SK-N-MC (cell line): ENCODE measurements at regions not wholly inside any gene's neighbourhood (a gene's known extent, or its start where the extent isn't known, plus 50 kb on each side); places are given as distances from the start of the nearest gene placed in this dataset.
A peak's percentile ranks its signal among the peaks of the same experiment; 100 is the strongest.
"Not testable (repeated sequence)": the region's sequence is repeated elsewhere in the genome, so short reads cannot be mapped to it uniquely, and the experiment has no call there.

Experiments
- DNase-seq: peaks from one replicate; pipeline ENCODE4 v3.0.0-alpha.2; 2011; ENCODE audit warnings: low read depth, low spot score
- H3K27ac ChIP-seq: fragments of 200-600 bp; sonication (generic); 2 replicates; pipeline ENCODE4 v1.5.1; 2016; ENCODE audit warnings: mixed run types
- H3K36me3 ChIP-seq: fragments of 200-600 bp; sonication (generic); 2 replicates; pipeline ENCODE4 v1.6.1; 2017; ENCODE audit warnings: antibody characterized with exemption, low read length, mixed read lengths; ENCODE audit not compliant: insufficient read depth
- H3K4me3 ChIP-seq: fragments of 200-600 bp; sonication (generic); 2 replicates; pipeline ENCODE4 v1.5.1; 2016
- H3K9ac ChIP-seq: fragments of 200-600 bp; sonication (generic); 2 replicates; pipeline ENCODE4 v1.8.0; 2017; ENCODE audit warnings: mixed run types, mixed read lengths; ENCODE audit not compliant: insufficient read length
- H3K9me3 ChIP-seq: fragments of 200-600 bp; sonication (generic); 2 replicates; pipeline ENCODE4 v1.6.1; 2017; ENCODE audit warnings: low read depth, mild to moderate bottlenecking, antibody characterized with exemption, low read length, moderate library complexity, mixed read lengths
- EZH2 ChIP-seq: fragments of 200-600 bp; sonication (generic); IDR thresholded peaks from one replicate; pipeline ENCODE4 v1.6.1; 2017; ENCODE audit warnings: antibody characterized with exemption
- FOXP2 ChIP-seq: optimal IDR thresholded peaks from 2 replicates; pipeline ENCODE3; 2011; ENCODE audit warnings: mild to moderate bottlenecking, moderate library complexity; ENCODE audit not compliant: insufficient read depth; ENCODE audit errors: extremely low read length, control extremely low read depth
- POLR2AphosphoS5 ChIP-seq: IDR thresholded peaks from 2 replicates; pipeline ENCODE4 v1.6.1; 2012; ENCODE audit warnings: mild to moderate bottlenecking, low read depth, low read length, borderline replicate concordance

DNA sequence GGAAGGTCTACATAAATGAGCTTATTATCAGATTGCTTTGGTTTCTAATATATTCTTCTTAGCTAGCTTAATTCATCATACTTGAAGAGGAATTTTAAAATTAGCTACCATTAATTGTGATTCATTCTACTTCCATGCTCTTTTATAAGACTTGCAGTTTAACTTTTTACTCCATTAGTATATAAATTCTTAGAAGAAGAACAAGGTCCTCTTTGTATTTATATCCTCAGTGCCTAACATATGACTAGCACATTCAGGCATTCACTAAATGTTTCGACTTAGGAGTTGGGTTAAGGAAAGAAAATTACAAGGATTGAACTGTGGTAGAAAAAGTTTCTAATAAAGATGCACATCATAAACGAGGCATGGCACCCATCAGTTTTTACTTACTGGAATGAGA, 1135.5 kb downstream of the JRKL start:
- no peaks in the 10 kb centered on the region for H3K9me3 ChIP-seq
- H3K4me3 ChIP-seq = no peak overlapping the region
- no peaks in the 10 kb centered on the region for H3K36me3 ChIP-seq
- DNase-seq = no peak
- no peak overlapping the region for H3K9ac ChIP-seq
- H3K27ac ChIP-seq = no peak overlapping the region
- TF ChIP-seq POLR2AphosphoS5 (no peak), EZH2 (no peak), FOXP2 (no peak)

DNA sequence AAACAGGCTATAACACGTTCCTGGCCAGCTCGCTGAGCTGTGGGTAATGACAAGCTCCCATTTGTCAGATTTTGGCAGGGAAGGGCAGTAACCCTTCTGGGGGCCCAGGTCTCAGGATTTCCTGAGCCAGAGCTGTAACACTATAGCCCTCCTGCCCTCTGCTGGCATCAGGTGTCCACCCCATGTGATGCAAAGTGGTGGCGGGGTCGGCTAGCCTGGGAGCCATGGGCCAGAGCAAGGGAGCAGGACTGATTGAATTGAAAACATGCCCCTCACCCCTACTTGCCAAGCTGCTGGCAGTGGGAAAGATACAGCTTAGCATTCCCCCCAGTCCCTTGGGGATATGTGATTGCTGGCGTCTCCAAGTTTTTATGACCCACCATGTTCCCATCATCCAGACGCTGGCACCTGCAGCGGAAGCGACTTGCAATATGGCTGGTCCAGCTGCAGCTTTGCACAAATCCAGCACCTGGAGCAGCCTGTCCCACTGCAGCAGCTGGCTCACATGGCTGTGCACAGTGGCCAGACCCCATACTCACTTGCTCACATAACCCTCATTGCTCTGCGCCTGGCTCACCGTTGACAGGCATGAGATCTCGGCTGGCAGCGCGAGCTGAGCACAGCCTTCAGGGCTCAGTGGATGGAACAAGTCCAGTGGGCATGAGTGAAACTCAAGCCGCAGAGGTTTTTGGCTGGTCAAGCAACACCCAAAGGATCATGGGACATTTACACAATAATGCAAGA, 1147.8 kb downstream of the JRKL start:
- Histone ChIP-seq H3K36me3 (no peaks in the 10 kb centered on the region), H3K9ac (no peak overlapping the region), H3K27ac (no peak overlapping the region), H3K4me3 (no peak overlapping the region), H3K9me3 (no peaks in the 10 kb centered on the region)
- TF ChIP-seq FOXP2 (no peak), POLR2AphosphoS5 (no peak), EZH2 (no peak)
- no peak for DNase-seq

DNA sequence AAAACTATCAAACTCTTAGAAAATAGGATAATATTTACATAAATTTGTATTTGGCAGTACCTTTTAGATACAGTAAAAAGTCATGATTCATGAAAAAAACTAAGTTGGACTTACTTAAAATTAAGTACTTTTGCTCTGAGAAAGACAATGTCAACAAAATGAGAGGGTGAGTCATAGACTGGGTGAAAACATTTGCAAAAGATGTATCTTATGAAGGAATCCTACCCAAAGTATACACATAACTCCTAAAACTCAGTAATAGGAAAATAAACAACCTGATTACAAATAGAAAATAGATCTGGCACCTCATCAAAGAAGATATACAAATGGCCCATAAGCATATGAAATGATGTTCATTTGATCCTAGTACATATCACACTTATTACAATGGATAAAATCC, 1154.6 kb downstream of the JRKL start:
- no peak for DNase-seq
- Histone ChIP-seq H3K9me3 (no peaks in the 10 kb centered on the region), H3K36me3 (no peaks in the 10 kb centered on the region), H3K4me3 (no peak overlapping the region), H3K27ac (no peak overlapping the region), H3K9ac (no peak overlapping the region)
- TF ChIP-seq EZH2 = no peak
- no peak for TF ChIP-seq FOXP2
- TF ChIP-seq POLR2AphosphoS5 = no peak

DNA sequence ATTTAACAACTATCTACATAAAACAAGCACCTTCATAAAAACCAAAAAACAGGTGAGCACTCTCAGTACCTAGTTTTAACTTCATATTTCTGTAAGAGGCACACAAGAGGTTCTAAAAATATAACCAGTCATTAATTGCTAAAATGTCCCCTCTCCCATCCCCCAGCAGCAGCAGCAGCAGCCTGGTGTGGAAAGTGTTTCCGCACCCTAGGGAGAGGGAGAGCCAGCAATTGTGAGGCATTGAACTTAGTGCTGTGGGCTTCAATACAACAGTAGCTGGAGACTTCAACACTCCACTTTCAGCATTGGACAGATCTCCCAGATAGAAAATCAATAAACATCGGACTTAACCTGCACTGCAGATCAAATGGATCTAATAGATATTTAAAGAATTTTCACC, 1158.5 kb downstream of the JRKL start:
- no peak for TF ChIP-seq POLR2AphosphoS5
- TF ChIP-seq EZH2 = no peak
- TF ChIP-seq FOXP2 = no peak
- Histone ChIP-seq H3K4me3 (no peak overlapping the region), H3K27ac (no peak overlapping the region), H3K9ac (no peak overlapping the region), H3K36me3 (no peaks in the 10 kb centered on the region), H3K9me3 (no peaks in the 10 kb centered on the region)
- DNase-seq = no peak

DNA sequence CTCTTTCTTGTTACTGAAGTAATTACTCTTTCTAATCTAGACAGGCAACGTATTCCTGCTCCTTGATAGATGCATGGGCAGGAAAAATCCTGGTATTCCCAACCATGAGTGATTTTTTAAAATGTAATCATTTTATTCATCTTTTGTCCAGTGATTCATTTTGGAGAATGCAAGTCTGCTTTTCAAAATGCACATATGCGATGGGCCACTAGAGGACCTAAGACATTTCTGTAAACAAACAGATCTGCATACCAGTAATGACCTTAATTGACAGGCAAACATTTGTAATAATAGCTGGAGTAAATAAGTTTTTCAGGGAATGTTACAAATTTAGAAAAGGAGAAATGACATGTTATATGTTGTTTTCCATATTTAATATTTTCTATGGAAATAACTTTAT, 1167.6 kb downstream of the JRKL start:
- Histone ChIP-seq H3K27ac (no peak overlapping the region), H3K9me3 (no peaks in the 10 kb centered on the region), H3K36me3 (no peaks in the 10 kb centered on the region), H3K9ac (no peak overlapping the region), H3K4me3 (no peak overlapping the region)
- no peak for DNase-seq
- TF ChIP-seq EZH2 = no peak
- no peak for TF ChIP-seq FOXP2
- TF ChIP-seq POLR2AphosphoS5 = no peak

DNA sequence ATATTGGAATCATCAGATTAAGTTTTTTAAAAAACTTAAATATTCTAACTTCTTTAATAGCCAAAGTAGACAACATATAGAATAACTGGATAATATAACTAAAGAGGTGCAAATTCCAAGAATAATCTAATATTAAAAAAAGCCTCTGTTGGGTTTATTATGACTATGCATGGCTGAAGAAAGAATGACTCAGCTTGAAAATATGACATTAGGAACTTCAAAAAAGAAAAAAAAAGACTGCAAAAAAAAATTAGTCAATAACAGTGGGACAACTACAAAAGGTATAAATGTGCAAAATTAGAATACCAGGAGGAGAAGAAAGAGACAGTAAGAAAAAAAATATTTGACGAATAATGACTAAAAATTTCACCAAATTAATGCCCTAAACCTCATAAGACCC, 1178.0 kb downstream of the JRKL start:
- Histone ChIP-seq H3K9ac (no peak overlapping the region), H3K4me3 (no peak overlapping the region), H3K27ac (no peak overlapping the region), H3K9me3 (no peaks in the 10 kb centered on the region), H3K36me3 (no peaks in the 10 kb centered on the region)
- DNase-seq = no peak
- TF ChIP-seq EZH2 (no peak), FOXP2 (no peak), POLR2AphosphoS5 (no peak)

DNA sequence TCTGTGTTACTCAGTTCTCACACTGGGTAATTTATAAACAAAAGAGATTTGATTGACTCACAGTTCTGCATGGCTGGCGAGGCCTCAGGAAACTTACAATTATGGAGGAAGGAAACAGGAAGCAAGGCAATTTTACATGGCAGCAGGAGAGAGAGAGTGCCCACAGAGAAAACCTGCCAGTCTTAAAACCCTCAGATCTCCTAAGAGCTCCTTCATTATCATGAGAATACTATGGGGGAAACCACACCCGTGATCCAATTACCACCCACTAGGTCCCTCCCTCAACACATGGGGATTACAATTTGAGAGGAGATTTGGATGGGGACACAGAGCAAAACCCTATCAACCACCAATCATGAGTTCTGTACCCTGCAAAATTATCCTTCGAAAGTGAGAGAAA, 1180.8 kb downstream of the JRKL start:
- H3K9me3 ChIP-seq = no peaks in the 10 kb centered on the region
- H3K36me3 ChIP-seq = no peaks in the 10 kb centered on the region
- DNase-seq = peak; percentile 18
- no peak overlapping the region for H3K9ac ChIP-seq
- no peak for TF ChIP-seq POLR2AphosphoS5
- TF ChIP-seq FOXP2 = no peak
- TF ChIP-seq EZH2 = no peak
- no peak overlapping the region for H3K4me3 ChIP-seq
- no peak overlapping the region for H3K27ac ChIP-seq

DNA sequence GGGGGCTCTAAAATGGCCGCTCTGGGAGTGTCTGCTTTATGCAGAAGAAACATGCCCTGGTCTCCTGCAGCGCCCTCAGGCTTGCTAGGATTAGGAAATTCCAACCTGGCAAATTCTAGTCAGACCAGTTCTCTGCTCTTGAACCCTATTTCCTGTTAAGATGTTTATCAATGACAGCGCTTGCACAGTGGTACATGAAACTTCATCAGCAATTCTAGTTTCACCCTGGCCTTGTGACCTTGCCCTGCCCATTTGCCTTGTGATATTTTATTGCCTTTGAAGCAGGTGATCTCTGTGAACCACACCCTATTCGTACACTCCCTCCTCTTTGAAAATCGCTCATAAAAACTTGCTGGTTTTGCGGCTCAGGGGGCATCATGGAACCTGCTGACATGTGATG, 1184.0 kb downstream of the JRKL start:
- DNase-seq, H3K4me3 ChIP-seq, H3K9ac ChIP-seq, H3K36me3 ChIP-seq, H3K27ac ChIP-seq, H3K9me3 ChIP-seq: not testable (repeated sequence)
